Fibroblast of skin of right quadriceps (primary cell): ENCODE measurements at regions not wholly inside any gene's neighbourhood (a gene's known extent, or its start where the extent isn't known, plus 50 kb on each side); places are given as distances from the start of the nearest gene placed in this dataset.
"Not testable (repeated sequence)": the region's sequence is repeated elsewhere in the genome, so short reads cannot be mapped to it uniquely, and the experiment has no call there.

Experiments
- DNase-seq: peaks from one replicate; pipeline ENCODE4 v3.0.0-alpha.2; 2013

DNA sequence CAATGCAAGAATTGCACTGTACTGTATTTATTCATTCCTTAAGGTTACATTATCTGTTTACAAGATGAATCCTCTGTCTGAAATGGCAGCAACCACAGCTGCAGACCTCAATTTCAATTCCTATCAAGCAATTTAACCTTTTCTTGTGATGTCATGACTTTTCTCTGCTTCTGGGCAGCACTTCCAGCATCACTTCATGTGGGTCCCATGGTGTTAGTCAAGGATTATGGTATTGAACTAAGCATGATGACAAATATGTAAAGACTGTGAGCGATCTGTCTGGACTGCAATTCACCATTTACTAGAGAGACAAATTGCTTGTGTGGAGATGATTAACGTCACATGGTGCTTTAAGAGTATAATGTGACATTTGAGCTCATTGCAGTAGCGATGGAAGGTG lies 90.5 kb upstream of the CCN2 start:
- peak; percentile 74 for DNase-seq

DNA sequence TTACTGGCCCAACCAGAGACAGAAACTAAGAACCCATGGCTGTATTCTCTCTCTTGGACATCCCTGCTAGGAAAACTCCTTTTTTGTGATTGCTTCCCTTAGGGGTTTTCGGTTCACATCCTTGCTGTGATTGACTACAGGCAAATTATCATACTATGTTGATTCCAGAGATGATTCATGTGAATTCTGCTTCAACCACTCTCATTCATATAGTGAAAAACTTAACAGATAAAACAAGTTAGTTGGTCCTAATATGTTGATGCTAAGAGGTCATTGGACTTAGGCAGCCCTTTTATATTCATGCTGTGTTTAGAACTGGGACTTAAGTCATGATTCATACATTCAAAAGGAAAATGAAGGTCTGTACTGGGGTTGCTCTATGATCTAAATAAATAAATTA lies 76.9 kb upstream of the CCN2 start:
- no peak for DNase-seq

DNA sequence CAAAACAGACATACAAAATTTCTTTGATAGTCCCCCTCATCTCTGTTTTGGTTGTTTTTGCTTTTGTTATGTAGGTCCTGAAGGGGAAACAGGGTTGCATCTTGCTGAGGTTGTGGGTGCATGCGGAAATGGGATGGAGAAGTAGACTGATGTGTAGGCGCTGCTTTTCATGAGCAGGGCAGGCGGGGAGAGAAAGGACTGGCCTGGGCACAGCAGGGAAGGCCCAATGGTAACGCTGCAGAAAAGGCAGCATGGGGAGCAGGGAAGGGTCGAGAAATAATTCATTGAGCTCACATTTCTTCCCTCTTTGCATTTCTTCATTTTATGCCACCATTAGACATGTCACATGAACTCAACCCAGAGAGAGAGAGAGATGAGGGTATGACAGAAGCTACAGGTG lies 74.3 kb upstream of the CCN2 start:
- no peak for DNase-seq

DNA sequence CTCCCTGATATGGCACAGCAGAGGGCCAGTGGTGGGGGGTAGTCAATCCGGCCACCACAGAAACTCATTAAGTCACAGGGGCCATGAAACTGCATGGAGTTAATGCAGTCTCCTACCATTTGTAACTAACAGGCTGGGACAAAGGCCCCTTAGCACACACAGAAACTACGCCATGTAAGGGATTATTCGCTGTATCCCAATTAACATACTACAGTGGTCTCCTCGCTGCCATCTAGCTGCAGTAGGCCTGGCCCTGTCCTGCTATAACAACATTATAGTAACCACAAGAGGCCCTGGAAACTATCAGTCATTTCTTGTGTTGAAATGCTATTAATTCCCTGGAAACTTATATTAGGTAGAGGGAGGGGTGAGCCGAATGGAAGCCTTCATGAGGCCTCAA lies 72.3 kb upstream of the CCN2 start:
- DNase-seq = no peak

DNA sequence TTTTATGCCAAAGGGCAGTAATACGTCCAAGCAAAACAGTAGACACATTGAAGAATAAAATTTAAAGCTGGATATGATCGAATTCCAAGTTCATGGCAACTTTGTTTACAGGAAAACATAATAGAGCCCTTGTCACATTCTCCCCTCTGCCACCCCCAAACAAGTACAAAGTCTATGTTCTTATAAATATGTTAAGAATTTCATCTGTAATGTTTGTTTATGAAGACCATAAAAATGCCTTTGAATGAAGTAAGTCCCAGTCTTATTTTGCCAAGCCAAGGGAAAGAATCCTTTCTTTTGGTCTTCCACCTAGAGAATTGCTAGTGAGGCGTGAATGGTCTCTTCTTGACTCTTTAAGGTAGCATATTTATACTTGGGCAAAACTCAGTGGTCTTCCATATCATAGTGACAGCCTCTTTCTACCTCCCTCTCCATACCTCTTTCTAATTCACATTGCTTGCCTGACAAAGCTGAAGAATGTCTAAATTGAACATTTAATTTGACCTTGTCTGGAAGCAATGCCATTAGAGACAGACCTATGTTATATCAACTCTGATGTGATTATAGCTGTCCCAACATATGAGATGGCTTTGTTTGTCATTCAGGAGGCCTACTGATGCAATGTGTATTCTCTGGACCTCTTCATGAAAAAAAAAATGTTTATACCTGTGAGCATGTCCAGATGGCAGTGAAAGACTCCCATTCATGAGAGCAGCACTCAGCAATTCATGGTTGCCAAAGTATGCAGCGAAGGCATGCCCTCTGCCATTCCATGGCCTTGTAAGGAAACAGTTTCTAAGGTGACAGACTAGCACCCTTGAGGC lies 70.6 kb upstream of the CCN2 start:
- DNase-seq = peak; percentile 26

DNA sequence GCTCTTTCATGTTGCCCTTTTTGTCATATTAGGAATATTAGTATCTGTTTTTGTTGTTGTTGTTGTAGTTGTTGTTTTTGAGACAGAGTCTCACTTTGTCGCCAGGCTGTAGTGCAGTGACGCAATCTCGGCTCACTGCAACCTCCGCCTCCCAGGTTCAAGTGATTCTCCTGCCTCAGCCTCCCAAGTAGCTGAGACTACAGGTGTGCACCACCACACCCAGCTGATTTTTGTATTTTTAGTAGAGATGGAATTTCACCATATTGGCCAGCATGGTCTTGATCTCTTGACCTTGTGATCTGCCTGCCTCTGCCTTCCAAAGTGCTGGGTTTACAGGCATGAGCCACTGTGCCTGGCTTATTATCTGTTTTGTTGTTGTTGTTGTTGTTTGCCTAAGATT lies 69.7 kb upstream of the CCN2 start:
- DNase-seq = not testable (repeated sequence)

DNA sequence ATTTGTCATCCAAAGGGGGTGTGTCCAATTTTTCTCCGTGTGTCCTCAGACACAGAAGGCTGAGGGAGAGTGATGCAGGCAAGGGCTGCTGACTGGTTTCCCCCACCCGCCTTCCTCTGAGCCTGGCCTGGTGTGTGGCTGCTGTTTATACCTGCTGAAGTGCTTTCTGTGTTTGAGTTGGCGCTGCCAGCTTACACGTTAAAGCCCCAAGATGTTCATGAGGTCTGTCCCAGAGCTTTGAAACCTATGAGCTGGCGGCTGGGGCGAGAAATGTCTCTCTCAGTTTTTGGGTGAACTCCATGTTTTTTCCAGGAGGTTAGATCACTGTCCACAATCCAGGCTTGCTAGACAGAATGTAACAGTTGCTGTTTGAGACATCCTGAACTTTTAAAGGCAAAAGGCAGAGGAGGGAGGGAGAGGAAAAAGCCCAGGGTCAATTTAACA lies 69.0 kb upstream of the CCN2 start:
- no peak for DNase-seq

DNA sequence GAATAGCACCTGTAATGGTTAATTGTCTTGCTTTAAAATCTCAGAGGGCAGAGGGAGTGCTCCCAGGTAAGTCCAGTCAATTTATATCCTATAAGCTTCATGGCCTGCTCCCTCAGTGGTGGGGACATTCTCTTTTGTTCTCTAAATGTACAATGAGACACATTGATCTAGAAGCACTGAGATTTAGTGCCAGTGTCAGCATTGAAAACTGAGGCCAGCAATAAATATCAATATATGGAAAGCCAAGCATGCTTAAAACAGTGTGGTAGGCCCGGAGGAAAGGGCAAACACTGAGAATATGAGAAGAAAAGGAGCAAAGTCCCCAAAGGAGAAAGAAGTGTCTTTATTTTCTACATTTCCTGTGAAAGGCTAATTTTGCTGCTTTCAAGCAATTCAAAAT lies 68.4 kb upstream of the CCN2 start:
- no peak for DNase-seq

DNA sequence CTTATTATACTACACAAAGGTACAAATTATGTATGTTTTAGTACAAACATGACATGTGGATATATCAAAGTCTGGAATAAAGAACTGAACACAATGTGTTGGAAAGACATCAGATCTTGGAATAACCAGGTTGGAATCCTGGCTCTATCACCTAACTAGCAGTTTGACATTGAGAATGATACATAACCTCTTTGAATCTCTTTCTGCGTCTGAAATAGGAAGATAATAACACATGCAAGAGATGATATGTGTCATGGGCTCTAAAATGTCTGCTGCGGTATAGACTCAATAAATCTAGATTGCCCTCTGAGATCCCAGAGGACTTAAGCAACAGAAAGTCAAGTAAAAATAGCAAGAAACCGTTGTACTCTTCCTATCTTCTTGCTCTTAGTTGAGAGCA lies 66.8 kb upstream of the CCN2 start:
- no peak for DNase-seq

DNA sequence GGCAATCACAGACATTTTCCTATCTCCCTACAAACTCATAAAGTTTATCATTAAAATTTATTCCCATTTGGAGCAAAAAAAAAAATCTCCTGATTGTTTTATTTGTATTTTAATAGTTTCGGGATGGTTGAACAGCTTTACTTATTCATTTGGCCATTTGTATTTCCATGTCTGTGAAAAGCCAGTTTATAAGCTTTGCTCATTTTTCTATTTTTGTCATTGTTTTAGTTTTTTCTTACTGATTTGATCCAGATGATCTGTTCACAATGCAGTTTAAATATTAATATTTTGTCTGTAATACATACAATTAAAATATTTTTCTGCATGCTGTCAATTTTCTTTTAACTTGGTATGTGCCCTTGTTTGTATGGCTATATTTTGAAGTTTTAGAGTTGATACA lies 65.2 kb upstream of the CCN2 start:
- no peak for DNase-seq

DNA sequence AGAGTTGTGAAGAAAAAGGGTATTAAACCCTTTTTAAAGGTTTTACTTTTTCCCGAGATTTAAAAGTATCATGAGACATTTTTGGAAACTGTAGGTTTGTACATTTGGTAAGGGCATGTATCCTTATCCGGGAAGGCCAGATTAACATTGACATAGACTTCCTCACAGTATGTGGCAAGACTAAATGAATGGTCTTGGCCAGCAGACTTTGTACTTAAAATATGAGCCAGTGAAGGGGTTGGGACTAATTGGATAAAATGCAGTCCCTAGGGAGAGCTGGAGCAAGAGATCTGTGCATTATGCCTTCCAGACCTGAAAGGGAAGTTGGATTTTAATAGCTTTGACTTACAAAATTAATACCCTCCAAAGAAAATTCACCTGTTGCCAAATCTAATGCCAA lies 60.4 kb upstream of the CCN2 start:
- DNase-seq = peak; percentile 47

DNA sequence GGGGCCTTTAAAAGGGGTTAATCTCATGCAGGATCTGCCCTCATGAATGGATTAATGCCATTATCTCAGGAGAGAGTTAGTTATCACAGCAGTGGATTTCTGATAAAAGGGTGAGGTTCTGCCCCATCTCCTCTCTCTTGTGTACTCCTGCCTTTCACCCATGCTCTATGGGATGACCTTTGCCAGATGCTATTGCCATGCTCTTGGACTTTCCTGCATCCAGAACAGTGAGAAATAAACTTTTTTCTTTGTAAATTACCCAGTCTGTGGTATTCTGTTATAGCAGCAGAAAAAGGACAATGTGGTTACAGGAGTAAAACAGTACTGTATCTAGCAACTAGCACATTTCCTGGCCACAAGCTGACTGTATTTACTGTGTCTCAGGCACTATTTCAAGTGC lies 58.0 kb upstream of the CCN2 start:
- DNase-seq = no peak

DNA sequence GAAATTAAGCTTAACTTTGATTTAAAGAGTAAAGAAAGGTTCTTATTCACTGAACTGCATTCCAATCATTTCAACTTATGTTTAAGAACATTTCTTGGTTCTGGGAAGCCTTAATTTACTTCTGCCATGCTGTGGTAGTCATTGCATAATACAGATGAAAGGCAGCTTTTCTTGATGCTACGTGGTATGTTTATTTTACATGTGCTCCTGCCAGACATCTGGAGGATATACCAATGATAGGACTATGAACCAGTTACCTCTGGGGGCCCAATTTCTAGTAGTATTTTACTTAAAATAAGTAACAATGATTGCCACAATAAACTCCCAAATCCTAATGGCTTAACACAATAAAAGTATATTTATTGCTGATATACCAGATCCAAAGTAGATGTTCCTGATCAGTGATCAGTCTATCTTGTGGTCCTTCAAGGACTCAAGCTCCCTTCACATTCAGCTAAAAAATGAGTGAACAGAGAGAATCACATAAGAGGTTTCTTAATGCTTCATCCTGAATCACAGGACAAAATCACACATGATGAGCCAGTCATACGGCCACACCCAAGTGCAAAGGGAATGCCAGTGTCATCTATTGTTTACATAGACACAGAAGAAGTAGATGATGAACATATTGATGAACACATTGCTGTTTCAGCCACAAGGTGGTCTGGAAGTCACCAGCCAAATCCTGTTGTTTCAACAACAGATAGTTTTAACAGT lies 56.5 kb upstream of the CCN2 start:
- DNase-seq = peak; percentile 66

DNA sequence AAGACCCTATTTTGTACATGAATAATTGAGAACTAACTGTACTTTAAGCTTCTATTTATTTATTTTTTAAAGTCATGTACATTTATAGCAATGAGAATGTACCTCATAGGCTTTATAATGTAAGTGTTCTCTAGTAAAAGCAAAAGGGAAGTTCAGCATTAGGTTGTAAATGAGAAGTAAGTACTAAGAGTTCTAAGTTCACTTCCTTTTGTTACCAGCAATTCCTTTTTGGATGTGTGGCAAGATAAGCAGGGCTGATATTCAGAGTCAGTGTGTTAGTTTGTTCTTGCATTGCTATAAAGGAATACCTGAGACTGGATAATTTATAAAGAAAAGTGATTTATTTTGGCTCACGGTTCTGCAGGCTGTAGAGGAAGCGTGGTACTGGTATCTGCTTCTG lies 54.0 kb upstream of the CCN2 start:
- DNase-seq = no peak

DNA sequence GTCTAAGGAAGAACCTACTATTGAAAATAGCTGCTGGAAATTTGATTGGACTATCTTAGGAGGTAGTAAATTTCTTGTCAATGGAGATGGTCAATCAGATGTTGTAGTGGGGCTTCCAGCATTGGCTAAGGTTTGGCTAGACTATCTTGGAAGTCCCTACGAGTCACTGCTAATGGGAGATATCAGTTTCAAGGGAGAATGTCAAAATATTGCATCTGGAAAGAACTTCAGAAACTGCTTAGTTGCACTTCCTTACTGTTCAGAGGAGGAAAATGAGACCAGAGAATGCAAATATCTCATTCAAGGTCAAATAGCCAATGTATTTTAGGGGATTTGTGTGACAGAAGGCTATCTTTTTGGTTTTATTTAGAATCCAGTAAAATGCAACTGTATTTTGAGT lies 53.5 kb upstream of the CCN2 start:
- no peak for DNase-seq

DNA sequence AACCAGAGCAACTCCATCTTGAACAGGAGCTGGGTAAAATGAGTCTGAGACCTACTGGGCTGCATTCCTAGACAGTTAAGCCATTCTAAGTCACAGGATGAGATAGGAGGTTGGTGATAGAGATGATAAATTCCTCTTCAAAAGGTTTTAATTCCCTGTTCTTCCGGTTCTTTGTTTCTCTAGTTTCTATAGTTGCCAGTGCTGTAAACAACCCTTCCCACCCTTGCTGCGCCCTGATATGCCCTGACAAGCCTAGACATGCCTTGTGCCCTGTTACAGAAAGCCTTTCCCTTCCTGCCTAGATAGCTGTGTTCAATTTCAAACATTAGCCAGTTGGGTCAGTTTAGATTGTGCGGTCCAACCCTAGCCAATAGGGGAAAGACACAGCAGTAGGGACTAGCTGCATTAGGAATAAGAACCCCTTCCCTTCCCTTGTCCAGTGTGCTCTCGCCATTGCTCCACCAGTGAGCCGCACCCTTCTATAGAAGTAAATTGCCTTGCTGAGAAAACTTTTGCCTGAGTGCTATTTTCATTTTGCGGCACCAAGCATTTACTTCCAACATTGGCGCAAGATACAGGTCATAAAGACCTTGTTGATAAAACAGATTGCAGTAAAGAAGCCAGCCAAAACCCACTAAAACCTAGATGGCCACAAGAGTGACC lies 52.5 kb upstream of the CCN2 start:
- no peak for DNase-seq
